ENCODE measurements at regions not wholly inside any gene's neighbourhood (a gene's known extent, or its start where the extent isn't known, plus 50 kb on each side); places are given as distances from the start of the nearest gene placed in this dataset.

GRCh38 chrX:131724292-131724691 lies 180.4 kb downstream of the OR13H1 start:
- DNase-seq (no peak), ATAC-seq (no peak), FAIRE-seq (no peak)
- intact Hi-C loops (cut with DNase I): no loop called here
- no peak for TF ChIP-seq CTCF (IDR thresholded peaks at IDR 0.05)
- H3K4me1 ChIP-seq: no peaks in the 10 kb centered on the region
- H3K36me3 ChIP-seq: no peaks in the 10 kb centered on the region
- H3K9me3 ChIP-seq: no peaks in the 10 kb centered on the region
- WGBS, 2 donors: 68 to 91% methylated on average over 2 of the region's 2 CpGs
- H3K4me3 ChIP-seq: no peak overlapping the region
- peaks cover 0 to 10% (median 0%) of the 10 kb centered on the region in 4 donors for H3K27me3 ChIP-seq
- no peak overlapping the region for H3K27ac ChIP-seq

- 73 to 79% methylated on average over 7 of the region's 7 CpGs for WGBS, 2 donors
- no peak for FAIRE-seq
- intact Hi-C loops (cut with DNase I): no loop called here
- Histone ChIP-seq H3K4me1 (no peaks in the 10 kb centered on the region), H3K27me3 (peaks cover 0 to 10% (median 0%) of the 10 kb centered on the region in 4 donors), H3K27ac (no peak overlapping the region), H3K9me3 (no peaks in the 10 kb centered on the region), H3K36me3 (no peaks in the 10 kb centered on the region), H3K4me3 (no peak overlapping the region)
- no peak for DNase-seq
- TF ChIP-seq CTCF (IDR thresholded peaks at IDR 0.05): no peak
- no peak for ATAC-seq
Observed at GRCh38 chrX:131725001-131725654, 181.3 kb downstream of the OR13H1 start.

- Histone ChIP-seq H3K4me3 (peak overlapping the region in 2 of 4 donors; percentile 41 to 50), H3K9me3 (no peaks in the 10 kb centered on the region), H3K4me1 (no peaks in the 10 kb centered on the region), H3K36me3 (no peaks in the 10 kb centered on the region), H3K27ac (no peak overlapping the region), H3K27me3 (peaks cover 0 to 4% (median 0%) of the 10 kb centered on the region in 4 donors)
- TF ChIP-seq CTCF (IDR thresholded peaks at IDR 0.05): no peak
- intact Hi-C loops (cut with DNase I): no loop called here
- WGBS, 2 donors: 66 to 90% methylated on average over 9 of the region's 9 CpGs
- FAIRE-seq (no peak), ATAC-seq (no peak), DNase-seq (no peak)
Observed at GRCh38 chrX:131727778-131728177, 183.9 kb downstream of the OR13H1 start.

- Histone ChIP-seq H3K4me1 (no peaks in the 10 kb centered on the region), H3K4me3 (peak overlapping the region; percentile 10 to 50 (median 30)), H3K36me3 (no peaks in the 10 kb centered on the region), H3K9me3 (no peaks in the 10 kb centered on the region), H3K27me3 (no peaks in the 10 kb centered on the region), H3K27ac (peak overlapping the region; percentile 80 to 90 (median 83))
- intact Hi-C loops (cut with DNase I): no loop called here
- FAIRE-seq: peak; percentile 81
- TF ChIP-seq CTCF (IDR thresholded peaks at IDR 0.05): peak in 3 of 4 donors; percentile 18 to 32 (median 28)
- DNase-seq: peak in 3 of 6 donors; percentile 49 to 88 (median 87)
- peak; percentile 87 to 94 (median 90) for ATAC-seq
- 46 to 93% methylated on average over 19 of the region's 19 CpGs for WGBS, 2 donors
Observed at GRCh38 chrX:131728295-131729145, 184.6 kb downstream of the OR13H1 start.
